Kidney (tissue), 13 donors: ENCODE measurements at regions not wholly inside any gene's neighbourhood (a gene's known extent, or its start where the extent isn't known, plus 50 kb on each side); places are given as distances from the start of the nearest gene placed in this dataset.

ENCODE experiments used
- DNase-seq, 5 donors: peaks; one replicate each; pipeline ENCODE4 v3.0.0-alpha.2; 2013 to 2020
- FAIRE-seq: peaks from 2 replicates; lab custom pipeline; 2012; peaks lifted over from hg19 to GRCh38; lab: Jason Lieb, UNC
- H3K27ac ChIP-seq, 2 donors: one replicate each; pipeline ENCODE4 v1.7.0; 2013; ENCODE audit warnings: low read depth in 2 of 2, low read length in 2 of 2, inconsistent platforms in 1 of 2
- H3K27me3 ChIP-seq: one replicate; pipeline ENCODE4 v1.7.1; 2013; ENCODE audit warnings: low read length, inconsistent platforms; ENCODE audit not compliant: control insufficient read depth, insufficient read depth
- H3K36me3 ChIP-seq, 3 donors: one replicate each; pipeline versions ENCODE4 v1.7.0 to v1.7.1; 2013; ENCODE audit warnings: low read length in 3 of 3, control low read depth in 1 of 3, inconsistent platforms in 1 of 3; ENCODE audit not compliant: insufficient read depth in 3 of 3, control insufficient read depth in 2 of 3
- H3K4me1 ChIP-seq, 3 donors: one replicate each; pipeline versions ENCODE4 v1.7.0 to v1.7.1; 2013; ENCODE audit warnings: low read length in 3 of 3, inconsistent platforms in 1 of 3, low read depth in 1 of 3; ENCODE audit not compliant: control insufficient read depth in 2 of 3, insufficient read depth in 2 of 3
- H3K4me3 ChIP-seq, 3 donors: one replicate each; pipeline versions ENCODE4 v1.7.0 to v1.8.1; 2013; ENCODE audit warnings: low read length in 3 of 3, control low read depth in 1 of 3, inconsistent platforms in 1 of 3
- H3K9ac ChIP-seq, 3 donors: one replicate each; pipeline versions ENCODE4 v1.7.0 to v1.7.1; 2013; ENCODE audit warnings: low read length in 3 of 3, control low read depth in 1 of 3, inconsistent platforms in 1 of 3
- H3K9me3 ChIP-seq, 3 donors: one replicate each; pipeline versions ENCODE4 v1.7.0 to v1.7.1; 2013; ENCODE audit warnings: low read length in 3 of 3, control low read depth in 1 of 3, inconsistent platforms in 1 of 3; ENCODE audit not compliant: control insufficient read depth in 2 of 3, insufficient read depth in 1 of 3
- CTCF ChIP-seq: IDR thresholded peaks from 3 replicates; pipeline ENCODE4 v1.5.1; 2012; ENCODE audit warnings: mild to moderate bottlenecking, moderate library complexity, borderline replicate concordance; ENCODE audit not compliant: insufficient read depth; ENCODE audit errors: extremely low read depth
- intact Hi-C: fragments of 100-400 bp; cut with DNase I; formaldehyde crosslinking; loops from one replicate; pipeline ENCODE4 v1.11.1; 2022
- donor health status: control.
- donor health status: control.
- donor health status: control.
- donor health status: control.
- donor health status: control.
- donor health status: DM: yes; HTN: yes; CAD: no.
- donor health status: Normal renal cell carcinoma (clear cell type).

GRCh38 chr17:77674358-77674757, 284.1 kb upstream of the TNRC6C start:
- Histone ChIP-seq H3K9ac (no peak overlapping the region), H3K4me1 (no peaks in the 10 kb centered on the region), H3K27ac (no peak overlapping the region), H3K36me3 (no peaks in the 10 kb centered on the region), H3K27me3 (no peaks in the 10 kb centered on the region), H3K9me3 (no peaks in the 10 kb centered on the region), H3K4me3 (no peak overlapping the region)
- no peak for TF ChIP-seq CTCF
- no peak for FAIRE-seq
- intact Hi-C loops = no loop called here
- no peak for DNase-seq

GRCh38 chr17:77675411-77675810, 283.1 kb upstream of the TNRC6C start:
- intact Hi-C loops = no loop called here
- FAIRE-seq (no peak), DNase-seq (no peak)
- Histone ChIP-seq H3K9me3 (no peaks in the 10 kb centered on the region), H3K36me3 (no peaks in the 10 kb centered on the region), H3K27me3 (no peaks in the 10 kb centered on the region), H3K27ac (no peak overlapping the region), H3K4me1 (no peaks in the 10 kb centered on the region), H3K9ac (no peak overlapping the region), H3K4me3 (no peak overlapping the region)
- no peak for TF ChIP-seq CTCF

DNA sequence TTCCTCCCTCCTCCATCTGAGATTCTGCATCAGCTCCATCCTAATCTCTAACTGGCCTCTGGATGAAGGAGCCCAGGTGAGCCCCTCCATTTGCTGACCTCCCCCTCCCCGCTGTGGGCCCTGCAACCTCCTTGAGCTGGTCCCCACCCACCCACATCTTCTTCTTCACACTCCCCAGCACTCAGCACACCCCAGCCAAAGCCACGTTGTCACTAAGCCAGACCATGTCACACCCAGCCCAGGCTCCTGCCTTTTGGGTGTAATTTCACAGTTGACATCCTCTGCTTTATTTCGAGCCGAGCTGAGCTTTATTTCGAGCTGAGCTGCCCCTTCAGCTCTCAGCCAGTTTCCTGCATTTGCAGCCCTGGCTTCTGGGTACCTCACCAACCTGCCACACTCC, 282.7 kb upstream of the TNRC6C start:
- Histone ChIP-seq H3K27ac (no peak overlapping the region), H3K9ac (no peak overlapping the region), H3K4me3 (no peak overlapping the region), H3K27me3 (no peaks in the 10 kb centered on the region), H3K4me1 (no peaks in the 10 kb centered on the region), H3K36me3 (no peaks in the 10 kb centered on the region), H3K9me3 (no peaks in the 10 kb centered on the region)
- intact Hi-C loops = no loop called here
- DNase-seq (no peak), FAIRE-seq (no peak)
- TF ChIP-seq CTCF = no peak

- Histone ChIP-seq H3K9ac (no peak overlapping the region), H3K4me1 (no peaks in the 10 kb centered on the region), H3K27me3 (no peaks in the 10 kb centered on the region), H3K9me3 (no peaks in the 10 kb centered on the region), H3K27ac (no peak overlapping the region), H3K4me3 (no peak overlapping the region), H3K36me3 (no peaks in the 10 kb centered on the region)
- DNase-seq = peak in 3 of 5 donors; percentile 54 to 79 (median 65)
- intact Hi-C loops = no loop called here
- no peak for TF ChIP-seq CTCF
- no peak for FAIRE-seq
These were observed 282.3 kb upstream of the TNRC6C start for GRCh38 chr17:77676237-77676661.
